ENCODE measurements at regions not wholly inside any gene's neighbourhood (a gene's known extent, or its start where the extent isn't known, plus 50 kb on each side); places are given as distances from the start of the nearest gene placed in this dataset.

DNA sequence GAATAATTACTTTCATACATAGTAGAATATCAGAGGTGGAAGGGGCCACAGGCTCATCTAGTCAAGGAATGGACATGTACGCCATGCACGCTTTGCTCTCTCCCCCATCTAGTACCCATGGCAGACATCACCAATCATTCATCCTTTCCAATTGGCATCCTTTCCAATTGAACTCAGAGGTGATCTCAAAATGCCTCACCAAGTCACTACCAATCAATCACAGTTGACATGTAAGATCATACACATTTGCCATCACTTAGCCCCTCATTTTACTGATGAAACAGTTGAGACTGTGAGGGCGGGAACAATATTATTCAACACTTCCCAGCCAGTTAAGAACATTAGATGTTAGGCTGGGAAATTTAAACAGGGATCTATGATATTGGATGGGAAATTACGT, 308.4 kb downstream of the FGFR2 start:
- no peak for DNase-seq (ENCODE audit: extremely low spot score)
- TF ChIP-seq, protein P1, sequence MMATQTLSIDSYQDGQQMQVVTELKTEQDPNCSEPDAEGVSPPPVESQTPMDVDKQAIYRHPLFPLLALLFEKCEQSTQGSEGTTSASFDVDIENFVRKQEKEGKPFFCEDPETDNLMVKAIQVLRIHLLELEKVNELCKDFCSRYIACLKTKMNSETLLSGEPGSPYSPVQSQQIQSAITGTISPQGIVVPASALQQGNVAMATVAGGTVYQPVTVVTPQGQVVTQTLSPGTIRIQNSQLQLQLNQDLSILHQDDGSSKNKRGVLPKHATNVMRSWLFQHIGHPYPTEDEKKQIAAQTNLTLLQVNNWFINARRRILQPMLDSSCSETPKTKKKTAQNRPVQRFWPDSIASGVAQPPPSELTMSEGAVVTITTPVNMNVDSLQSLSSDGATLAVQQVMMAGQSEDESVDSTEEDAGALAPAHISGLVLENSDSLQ (IDR thresholded peaks at IDR 0.05): peak; percentile 19; the same call in 1 of the 2 replicates
- no peak for TF ChIP-seq FOXK2 (IDR thresholded peaks at IDR 0.05)
- ChIA-PET POLR2A (no interaction called here), CTCF (no interaction called here)

DNA sequence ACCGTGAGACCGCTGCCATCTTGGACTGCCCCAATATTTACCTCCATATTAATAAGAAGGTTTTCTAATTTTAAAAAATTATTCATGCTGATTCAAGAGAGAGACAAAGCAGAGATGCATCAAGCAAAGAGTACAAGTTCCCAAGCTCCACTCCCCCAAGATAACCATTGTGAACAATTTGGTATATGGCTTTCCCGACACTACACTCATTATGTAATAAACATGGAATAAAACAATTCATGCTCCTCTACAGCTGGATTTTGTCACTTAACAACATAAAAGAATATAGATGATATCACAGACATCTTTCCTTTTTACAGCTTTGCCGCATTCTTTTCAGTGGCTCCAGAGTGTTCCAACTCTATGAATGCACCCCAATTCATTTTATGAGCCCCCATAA, 307.6 kb downstream of the FGFR2 start:
- DNase-seq (ENCODE audit: extremely low spot score): no peak
- ChIA-PET CTCF (interaction anchor here (0.7 to 1.0 kb wide), 2 partner anchors 20 to 327 kb away, joined by 3 to 4 read pairs; no protein-coding TSS in a partner anchor), POLR2A (no interaction called here)
- TF ChIP-seq ZNF384 (IDR thresholded peaks at IDR 0.05) (no peak), L3MBTL2 (conservative IDR thresholded peaks at IDR 0.05) (no peak), HDGF (IDR thresholded peaks at IDR 0.05; ENCODE audit: borderline replicate concordance) (no peak), NFRKB (IDR thresholded peaks at IDR 0.05) (no peak), ARNT (IDR thresholded peaks at IDR 0.05) (no peak), FOXK2 (IDR thresholded peaks at IDR 0.05) (no peak), LEF1 (IDR thresholded peaks at IDR 0.05; ENCODE audit: borderline replicate concordance) (no peak), BHLHE40 (IDR thresholded peaks at IDR 0.05; ENCODE audit: borderline replicate concordance) (no peak), ELF4 (IDR thresholded peaks at IDR 0.05) (no peak), TARDBP (IDR thresholded peaks at IDR 0.05) (no peak), FOXA1 (IDR thresholded peaks at IDR 0.05) (no peak), CTBP1 (IDR thresholded peaks at IDR 0.05; ENCODE audit: borderline replicate concordance) (no peak), FOXM1 (IDR thresholded peaks at IDR 0.05; ENCODE audit: borderline replicate concordance) (no peak), SP1 (IDR thresholded peaks at IDR 0.05) (no peak), SUZ12 (IDR thresholded peaks at IDR 0.05) (no peak)
- TF ChIP-seq, protein P1 (IDR thresholded peaks at IDR 0.05): no peak

DNA sequence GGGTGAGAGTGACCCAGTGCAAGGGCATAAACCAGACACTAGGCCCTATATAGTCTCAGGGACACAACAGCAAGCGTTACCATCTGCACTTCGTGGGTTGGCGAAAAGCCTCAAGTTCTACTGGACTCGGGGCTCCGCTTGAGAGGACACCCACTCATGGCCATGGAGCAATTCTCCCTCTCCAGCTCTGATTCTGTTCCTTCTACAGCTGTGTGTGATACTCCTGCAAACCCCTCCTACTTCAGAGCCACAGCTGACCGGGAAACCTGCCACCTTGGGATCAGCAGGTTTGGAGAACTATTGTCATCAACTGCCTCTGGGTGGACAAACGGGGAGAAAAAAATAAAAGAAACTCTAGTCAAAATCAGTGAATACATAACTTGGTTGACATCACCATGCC, 306.9 kb downstream of the FGFR2 start:
- CTCF ChIA-PET: interaction anchor here (1.0 kb wide), 1 partner anchor 19 kb away, joined by 4 read pairs; no protein-coding TSS in a partner anchor
- TF ChIP-seq SUZ12 (IDR thresholded peaks at IDR 0.05) (no peak), ZNF384 (IDR thresholded peaks at IDR 0.05) (no peak), BHLHE40 (IDR thresholded peaks at IDR 0.05; ENCODE audit: borderline replicate concordance) (no peak), FOXK2 (IDR thresholded peaks at IDR 0.05) (no peak), NFRKB (IDR thresholded peaks at IDR 0.05) (no peak), HDGF (IDR thresholded peaks at IDR 0.05; ENCODE audit: borderline replicate concordance) (no peak), ARNT (IDR thresholded peaks at IDR 0.05) (no peak), TARDBP (IDR thresholded peaks at IDR 0.05) (no peak), L3MBTL2 (conservative IDR thresholded peaks at IDR 0.05) (no peak), CTBP1 (IDR thresholded peaks at IDR 0.05; ENCODE audit: borderline replicate concordance) (no peak), FOXM1 (IDR thresholded peaks at IDR 0.05; ENCODE audit: borderline replicate concordance) (no peak), FOXA1 (IDR thresholded peaks at IDR 0.05) (no peak), ELF4 (IDR thresholded peaks at IDR 0.05) (no peak), LEF1 (IDR thresholded peaks at IDR 0.05; ENCODE audit: borderline replicate concordance) (no peak), SP1 (IDR thresholded peaks at IDR 0.05) (no peak)
- TF ChIP-seq, protein P1 (IDR thresholded peaks at IDR 0.05): no peak
- no peak for DNase-seq (ENCODE audit: extremely low spot score)
- POLR2A ChIA-PET: no interaction called here

DNA sequence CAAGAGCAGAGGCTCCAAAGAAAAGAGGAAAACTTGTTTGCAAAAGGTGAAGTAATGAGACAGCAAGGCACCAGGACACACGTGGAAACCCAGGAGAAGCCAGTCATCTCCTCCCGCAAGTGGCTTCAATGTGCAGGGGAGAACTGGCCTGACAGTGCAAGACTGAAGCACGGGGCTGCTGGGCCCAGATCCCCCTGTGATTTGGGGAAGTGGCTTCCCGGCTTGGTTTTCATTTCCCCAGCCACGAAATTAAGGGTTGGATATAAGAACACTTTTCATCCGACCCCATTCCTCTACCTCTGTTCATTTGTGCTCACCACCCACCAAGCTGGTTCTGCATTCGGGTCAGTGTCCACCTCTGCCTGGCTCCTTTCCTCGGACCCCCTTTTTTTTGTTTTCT, 306.4 kb downstream of the FGFR2 start:
- ChIA-PET CTCF (no interaction called here), POLR2A (no interaction called here)
- no peak for TF ChIP-seq BHLHE40 (IDR thresholded peaks at IDR 0.05; ENCODE audit: borderline replicate concordance)
- no peak for DNase-seq (ENCODE audit: extremely low spot score)

DNA sequence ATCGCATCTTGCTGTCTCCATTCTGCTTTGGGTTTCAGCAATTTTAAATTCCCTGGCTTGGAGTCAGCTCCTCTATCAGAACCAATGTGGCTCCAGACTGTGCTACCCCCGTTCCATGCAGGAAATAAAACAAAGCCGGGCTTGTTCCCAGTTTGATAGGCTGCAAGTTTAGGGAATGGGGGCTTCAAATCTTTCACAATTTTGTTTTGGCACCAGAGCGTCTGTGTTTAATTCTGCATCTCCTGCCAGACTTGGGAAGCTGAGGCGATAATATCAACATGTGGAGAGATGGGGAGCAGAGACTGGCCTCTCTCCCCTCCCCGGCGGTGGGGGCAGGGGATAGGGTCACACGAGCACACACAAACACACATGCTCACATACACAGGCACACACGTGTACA, 305.9 kb downstream of the FGFR2 start:
- TF ChIP-seq FOXK2 (IDR thresholded peaks at IDR 0.05): no peak
- no peak for TF ChIP-seq ARNT (IDR thresholded peaks at IDR 0.05)
- TF ChIP-seq CTBP1 (IDR thresholded peaks at IDR 0.05; ENCODE audit: borderline replicate concordance): no peak
- TF ChIP-seq SP1 (IDR thresholded peaks at IDR 0.05): no peak
- TF ChIP-seq FOXM1 (IDR thresholded peaks at IDR 0.05; ENCODE audit: borderline replicate concordance): no peak
- no peak for TF ChIP-seq NFRKB (IDR thresholded peaks at IDR 0.05)
- no peak for TF ChIP-seq ELF4 (IDR thresholded peaks at IDR 0.05)
- TF ChIP-seq LEF1 (IDR thresholded peaks at IDR 0.05; ENCODE audit: borderline replicate concordance): no peak
- ChIA-PET POLR2A (no interaction called here), CTCF (no interaction called here)
- DNase-seq (ENCODE audit: extremely low spot score): no peak

DNA sequence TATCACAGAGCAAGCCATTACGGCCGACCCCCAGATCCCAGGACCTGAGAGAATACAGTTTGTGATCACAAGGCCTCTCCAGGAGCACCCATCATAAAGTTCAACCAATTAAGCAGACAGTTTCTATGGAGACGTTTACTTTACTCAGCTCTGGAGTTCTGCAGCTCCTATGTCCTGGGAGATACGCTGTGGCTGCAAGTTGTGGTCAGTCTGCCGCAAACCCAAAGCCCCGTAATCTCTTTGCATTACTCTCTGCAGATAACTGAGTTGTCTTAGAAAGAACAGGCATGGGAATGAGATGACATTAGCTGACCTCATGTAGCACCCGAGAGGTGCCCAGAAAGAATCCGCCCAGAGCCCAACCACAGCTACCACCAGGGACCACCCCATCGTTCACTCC, 305.1 kb downstream of the FGFR2 start:
- DNase-seq (ENCODE audit: extremely low spot score): no peak
- ChIA-PET CTCF (no interaction called here), POLR2A (no interaction called here)
- TF ChIP-seq TARDBP (IDR thresholded peaks at IDR 0.05): no peak
- TF ChIP-seq HDGF (IDR thresholded peaks at IDR 0.05; ENCODE audit: borderline replicate concordance): no peak
- TF ChIP-seq L3MBTL2 (conservative IDR thresholded peaks at IDR 0.05): no peak
- TF ChIP-seq FOXA1 (IDR thresholded peaks at IDR 0.05): no peak
- no peak for TF ChIP-seq ELF4 (IDR thresholded peaks at IDR 0.05)
- no peak for TF ChIP-seq SP1 (IDR thresholded peaks at IDR 0.05)
- no peak for TF ChIP-seq ZNF384 (IDR thresholded peaks at IDR 0.05)
- no peak for TF ChIP-seq FOXM1 (IDR thresholded peaks at IDR 0.05; ENCODE audit: borderline replicate concordance)
- no peak for TF ChIP-seq ARNT (IDR thresholded peaks at IDR 0.05)
- no peak for TF ChIP-seq LEF1 (IDR thresholded peaks at IDR 0.05; ENCODE audit: borderline replicate concordance)
- TF ChIP-seq, protein P1 (IDR thresholded peaks at IDR 0.05): no peak; the same call in 1 of the 2 replicates
- TF ChIP-seq FOXK2 (IDR thresholded peaks at IDR 0.05): no peak
- no peak for TF ChIP-seq BHLHE40 (IDR thresholded peaks at IDR 0.05; ENCODE audit: borderline replicate concordance)
- TF ChIP-seq CTBP1 (IDR thresholded peaks at IDR 0.05; ENCODE audit: borderline replicate concordance): no peak
- no peak for TF ChIP-seq NFRKB (IDR thresholded peaks at IDR 0.05)

Measured in HEK293T (cell line).